GM20000 (cell line): ENCODE measurements at regions not wholly inside any gene's neighbourhood (a gene's known extent, or its start where the extent isn't known, plus 50 kb on each side); places are given as distances from the start of the nearest gene placed in this dataset.

Experiments used
- DNase-seq: peaks from one replicate; pipeline ENCODE4 v3.0.0; 2012; ENCODE audit warnings: low spot score
- TF ChIP-seq, protein P1 (sequence below): IDR thresholded peaks from 2 replicates; pipeline ENCODE4 v1.5.1; 2012; ENCODE audit warnings: mild to moderate bottlenecking, control low read depth; ENCODE audit errors: extremely low read depth, missing control alignments

DNA sequence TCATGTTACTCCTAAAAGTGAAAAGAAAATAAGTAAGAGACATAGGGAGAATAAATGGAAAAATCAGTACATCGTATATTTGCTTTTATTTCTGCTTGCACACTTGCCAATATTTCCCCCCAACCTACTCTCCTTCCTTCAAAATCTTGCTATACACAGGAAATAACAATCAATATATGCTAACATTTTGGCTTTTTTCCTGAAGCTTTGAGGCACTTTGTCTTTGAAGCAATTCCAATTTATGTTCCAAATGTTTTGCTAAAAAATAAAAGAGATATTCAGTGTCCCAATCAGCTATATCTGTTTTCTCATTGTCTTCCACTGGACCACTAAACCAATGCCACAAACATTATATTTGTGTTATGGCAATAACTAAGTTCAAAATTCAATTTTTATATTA, 184.0 kb upstream of the NEGR1 start:
- TF ChIP-seq, protein P1, sequence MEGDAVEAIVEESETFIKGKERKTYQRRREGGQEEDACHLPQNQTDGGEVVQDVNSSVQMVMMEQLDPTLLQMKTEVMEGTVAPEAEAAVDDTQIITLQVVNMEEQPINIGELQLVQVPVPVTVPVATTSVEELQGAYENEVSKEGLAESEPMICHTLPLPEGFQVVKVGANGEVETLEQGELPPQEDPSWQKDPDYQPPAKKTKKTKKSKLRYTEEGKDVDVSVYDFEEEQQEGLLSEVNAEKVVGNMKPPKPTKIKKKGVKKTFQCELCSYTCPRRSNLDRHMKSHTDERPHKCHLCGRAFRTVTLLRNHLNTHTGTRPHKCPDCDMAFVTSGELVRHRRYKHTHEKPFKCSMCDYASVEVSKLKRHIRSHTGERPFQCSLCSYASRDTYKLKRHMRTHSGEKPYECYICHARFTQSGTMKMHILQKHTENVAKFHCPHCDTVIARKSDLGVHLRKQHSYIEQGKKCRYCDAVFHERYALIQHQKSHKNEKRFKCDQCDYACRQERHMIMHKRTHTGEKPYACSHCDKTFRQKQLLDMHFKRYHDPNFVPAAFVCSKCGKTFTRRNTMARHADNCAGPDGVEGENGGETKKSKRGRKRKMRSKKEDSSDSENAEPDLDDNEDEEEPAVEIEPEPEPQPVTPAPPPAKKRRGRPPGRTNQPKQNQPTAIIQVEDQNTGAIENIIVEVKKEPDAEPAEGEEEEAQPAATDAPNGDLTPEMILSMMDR = no peak
- DNase-seq = no peak

DNA sequence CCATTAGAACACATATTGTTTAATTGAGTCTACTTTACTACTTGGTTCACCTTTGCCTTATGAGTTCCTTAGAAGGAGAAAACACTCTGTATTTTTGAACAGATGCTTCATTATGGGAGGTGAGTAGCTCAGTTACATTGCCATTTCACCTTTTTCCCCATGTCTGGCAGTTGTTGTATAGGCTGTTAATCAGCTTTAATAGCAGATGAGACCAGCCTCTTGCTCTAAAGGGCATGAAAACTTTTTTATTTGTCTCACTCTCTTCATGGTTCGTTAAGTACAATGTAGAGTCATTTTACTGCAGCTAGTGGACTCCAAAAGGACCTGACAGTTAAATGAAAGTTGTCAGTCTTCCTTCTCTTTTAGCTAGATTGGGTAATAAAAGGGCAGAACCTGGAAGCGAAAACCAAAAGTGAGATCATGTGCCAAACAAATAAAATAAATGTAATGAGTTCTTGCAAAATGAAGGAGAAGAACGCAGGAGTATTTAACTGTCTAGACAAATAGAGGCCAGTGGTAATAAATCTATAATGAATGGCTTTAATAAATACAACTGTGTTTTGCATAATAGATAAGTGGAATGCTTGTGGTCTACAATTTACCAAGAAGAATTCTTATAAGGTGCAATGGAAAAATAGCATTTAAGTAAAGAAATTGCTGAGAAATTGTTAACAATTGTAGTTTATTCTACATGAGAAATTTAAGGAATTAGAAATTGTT, 180.0 kb upstream of the NEGR1 start:
- DNase-seq = no peak

DNA sequence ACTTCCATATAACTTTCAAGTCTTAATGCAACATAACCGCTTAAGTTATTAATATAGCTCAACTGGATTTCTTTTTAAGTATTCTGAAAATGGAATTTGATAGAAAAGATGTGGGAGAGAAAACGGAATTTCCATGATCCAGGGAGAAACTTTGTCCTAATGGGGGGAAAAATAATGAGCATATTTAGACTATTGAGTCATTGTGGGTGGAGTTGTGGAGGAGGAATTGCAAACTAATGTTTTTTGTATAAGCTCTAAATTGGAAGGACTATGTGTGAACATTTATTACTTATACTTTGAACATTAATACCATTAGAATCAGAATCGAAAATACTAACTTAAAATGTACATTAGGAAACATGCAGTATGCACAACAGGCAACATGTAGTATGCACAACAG, 159.9 kb upstream of the NEGR1 start:
- no peak for DNase-seq

More for the DNA sequence above, 180.0 kb upstream of the NEGR1 start:
- TF ChIP-seq, protein P1 = no peak

DNA sequence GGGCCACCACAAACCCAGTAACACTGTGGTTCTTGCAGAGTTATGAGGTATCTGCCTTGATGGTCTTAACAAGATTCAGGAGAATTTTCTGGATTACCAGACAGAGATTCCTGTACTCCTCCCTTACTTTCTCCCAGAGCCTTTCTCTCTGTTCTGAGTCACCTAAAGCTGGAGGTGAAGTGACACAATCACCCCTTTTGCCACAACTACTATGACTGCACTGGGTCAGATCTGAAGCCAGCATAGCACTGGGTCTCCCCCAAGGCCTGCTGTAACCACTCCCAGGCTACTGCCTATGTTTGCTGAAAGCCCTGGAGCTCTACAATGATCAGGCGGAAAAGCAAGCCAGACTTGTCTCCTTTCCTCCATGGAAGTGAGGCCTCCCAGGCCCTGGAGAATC, 156.7 kb upstream of the NEGR1 start:
- no peak for DNase-seq
- TF ChIP-seq, protein P1 = no peak

More for the DNA sequence above, 159.9 kb upstream of the NEGR1 start:
- TF ChIP-seq, protein P1 = no peak

DNA sequence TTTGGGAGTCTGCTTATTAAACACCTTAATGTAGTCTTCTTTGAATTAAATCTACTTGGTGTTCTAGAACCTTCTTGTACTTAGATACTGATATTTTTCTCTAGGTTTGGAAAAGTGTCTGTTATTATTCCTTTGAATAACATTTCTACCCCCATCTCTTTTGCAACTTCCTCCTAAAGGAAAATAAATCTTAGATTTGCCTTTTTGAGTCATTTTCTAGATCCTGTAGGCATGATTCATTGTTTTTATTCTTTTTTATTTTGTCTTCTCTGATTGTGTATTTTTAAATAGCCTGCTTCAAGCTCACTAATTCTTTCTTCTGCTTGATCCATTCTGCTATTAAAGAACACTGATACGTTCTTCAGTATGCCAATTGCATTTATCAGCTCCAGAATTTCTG, 155.9 kb upstream of the NEGR1 start:
- no peak for DNase-seq
- TF ChIP-seq, protein P1 = no peak

DNA sequence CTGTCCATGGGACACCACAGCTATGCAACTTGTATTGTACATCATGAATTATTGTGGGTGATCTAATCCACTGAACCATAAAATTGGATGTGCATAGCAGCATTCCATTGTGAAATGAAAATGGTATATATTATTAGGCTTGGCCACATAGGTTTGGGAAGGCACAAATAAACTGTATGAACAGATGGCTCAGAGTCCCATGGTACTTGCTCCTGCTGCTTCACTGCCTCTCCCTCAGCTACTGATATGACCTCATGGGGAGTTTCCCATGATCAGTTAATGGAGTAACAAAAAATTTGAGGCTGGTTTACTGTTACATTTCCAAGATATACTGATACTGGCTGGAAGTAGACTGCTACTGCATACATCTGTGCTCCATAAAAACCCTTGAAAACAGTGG, 152.7 kb upstream of the NEGR1 start:
- no peak for DNase-seq
- TF ChIP-seq, protein P1 = no peak

DNA sequence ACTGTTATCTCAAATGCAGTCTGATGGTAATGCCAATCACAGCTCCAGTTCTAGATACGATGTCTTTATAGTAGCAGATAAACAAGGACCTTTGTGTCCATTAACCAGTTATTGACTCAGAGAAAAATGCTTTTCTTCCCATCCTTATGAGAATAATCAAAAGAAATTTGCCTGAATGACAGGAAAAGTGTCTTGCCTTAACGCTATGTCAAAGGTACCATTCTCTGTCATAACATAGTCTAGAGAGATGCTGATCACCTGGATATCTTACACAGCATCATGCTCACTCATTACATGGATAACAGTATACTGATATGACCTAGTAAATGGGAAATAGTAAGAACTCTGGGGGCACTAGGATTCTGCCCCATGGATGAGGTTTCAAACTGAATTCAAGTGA, 151.7 kb upstream of the NEGR1 start:
- TF ChIP-seq, protein P1 = no peak
- no peak for DNase-seq
